ENCODE measurements at regions not wholly inside any gene's neighbourhood (a gene's known extent, or its start where the extent isn't known, plus 50 kb on each side); places are given as distances from the start of the nearest gene placed in this dataset.
"Not testable (repeated sequence)": the region's sequence is repeated elsewhere in the genome, so short reads cannot be mapped to it uniquely, and the experiment has no call there.

GRCh38 chr7:46068159-46068558 is 147.1 kb upstream of the IGFBP3 start:
- no peak for DNase-seq (ENCODE audit: low spot score)

GRCh38 chr7:46059308-46060020 is 138.4 kb upstream of the IGFBP3 start:
- no peak for DNase-seq (ENCODE audit: low spot score)

GRCh38 chr7:46058086-46058823 is 137.2 kb upstream of the IGFBP3 start:
- no peak for DNase-seq (ENCODE audit: low spot score)

- DNase-seq (ENCODE audit: low spot score): no peak
Measured at GRCh38 chr7:46054915-46055314, 133.8 kb upstream of the IGFBP3 start.

- DNase-seq (ENCODE audit: low spot score): no peak
Measured at GRCh38 chr7:46054272-46054671, 133.2 kb upstream of the IGFBP3 start.

DNA sequence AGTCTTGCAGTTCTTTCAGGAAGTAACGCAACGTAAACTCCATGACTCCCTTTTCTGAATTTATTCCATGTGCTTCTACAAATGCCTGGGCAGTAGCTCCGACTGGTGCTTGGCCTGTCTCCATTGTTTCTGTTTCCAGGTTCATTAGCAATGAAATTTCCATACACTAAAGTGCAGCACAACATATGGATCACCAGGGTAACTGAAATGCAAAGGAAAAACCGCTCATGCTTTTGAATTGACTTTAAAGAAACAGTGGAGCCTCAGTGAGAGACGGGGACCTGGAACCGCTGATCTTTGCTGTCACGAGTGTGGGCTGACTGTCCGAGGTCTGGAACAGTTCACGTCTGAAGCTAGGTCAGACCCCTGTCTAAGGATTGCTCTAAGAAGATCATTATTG is 126.5 kb upstream of the IGFBP3 start:
- DNase-seq (ENCODE audit: low spot score): no peak

GRCh38 chr7:46043338-46043737 is 122.3 kb upstream of the IGFBP3 start:
- DNase-seq (ENCODE audit: low spot score): not testable (repeated sequence)

DNA sequence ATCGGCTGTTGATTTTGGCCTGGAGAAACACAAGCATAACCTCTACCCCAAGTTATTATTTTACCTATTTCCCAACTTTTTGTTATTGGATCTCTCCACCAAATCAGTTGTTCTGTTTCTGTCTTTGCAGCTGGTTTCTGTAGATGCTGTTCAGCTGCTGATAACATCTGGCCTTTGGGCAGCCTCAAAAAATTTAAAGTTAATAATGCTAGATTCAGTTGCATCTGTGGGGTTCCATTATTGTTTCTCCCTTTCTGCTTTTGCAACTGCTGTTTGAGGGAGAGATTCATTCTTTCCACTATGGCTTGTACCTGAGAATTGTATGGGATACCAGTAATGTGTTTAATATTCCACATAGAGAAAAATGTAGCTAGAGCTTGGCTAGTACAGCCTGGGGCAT is 118.7 kb upstream of the IGFBP3 start:
- DNase-seq (ENCODE audit: low spot score): not testable (repeated sequence)

GRCh38 chr7:46035166-46035565 is 114.1 kb upstream of the IGFBP3 start:
- no peak for DNase-seq (ENCODE audit: low spot score)

DNA sequence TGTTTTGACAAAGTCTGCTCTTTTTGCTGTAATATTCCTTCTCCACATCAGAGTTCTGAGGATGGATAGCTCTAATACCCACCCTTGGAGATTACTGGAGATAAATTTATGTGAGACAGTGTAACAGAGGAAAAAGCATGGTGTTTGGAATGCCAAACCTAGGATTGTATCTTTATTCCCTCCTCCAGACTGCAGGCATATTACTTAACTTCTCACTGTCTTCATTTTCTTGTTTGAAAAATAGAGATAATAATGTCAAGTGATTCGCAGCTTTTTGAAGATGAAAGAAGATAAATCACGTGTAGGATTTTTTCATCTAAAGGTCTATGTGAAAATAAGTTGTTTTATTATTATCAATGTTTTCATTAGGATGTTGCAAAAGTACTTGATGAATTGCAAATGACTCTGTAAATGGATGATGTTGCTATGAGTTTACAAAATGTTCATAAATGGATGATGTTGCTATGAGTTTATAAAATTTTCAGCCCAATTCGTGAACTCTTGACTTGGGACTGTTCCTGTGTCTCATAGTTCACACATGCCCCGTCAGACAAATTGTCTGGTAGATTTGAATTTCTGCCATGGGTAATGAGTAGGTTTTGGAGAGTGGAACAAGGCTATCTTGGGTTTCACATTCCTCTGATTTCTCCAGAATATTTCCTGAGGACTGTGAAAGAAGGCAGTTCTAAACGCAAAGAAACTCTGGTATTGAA is 113.1 kb upstream of the IGFBP3 start:
- DNase-seq (ENCODE audit: low spot score): no peak

- DNase-seq (ENCODE audit: low spot score): no peak
Measured at GRCh38 chr7:46033592-46033991, 112.5 kb upstream of the IGFBP3 start.

- no peak for DNase-seq (ENCODE audit: low spot score)
Measured at GRCh38 chr7:46032942-46033341, 111.9 kb upstream of the IGFBP3 start.

GRCh38 chr7:46032353-46032752 is 111.3 kb upstream of the IGFBP3 start:
- DNase-seq (ENCODE audit: low spot score): no peak

DNA sequence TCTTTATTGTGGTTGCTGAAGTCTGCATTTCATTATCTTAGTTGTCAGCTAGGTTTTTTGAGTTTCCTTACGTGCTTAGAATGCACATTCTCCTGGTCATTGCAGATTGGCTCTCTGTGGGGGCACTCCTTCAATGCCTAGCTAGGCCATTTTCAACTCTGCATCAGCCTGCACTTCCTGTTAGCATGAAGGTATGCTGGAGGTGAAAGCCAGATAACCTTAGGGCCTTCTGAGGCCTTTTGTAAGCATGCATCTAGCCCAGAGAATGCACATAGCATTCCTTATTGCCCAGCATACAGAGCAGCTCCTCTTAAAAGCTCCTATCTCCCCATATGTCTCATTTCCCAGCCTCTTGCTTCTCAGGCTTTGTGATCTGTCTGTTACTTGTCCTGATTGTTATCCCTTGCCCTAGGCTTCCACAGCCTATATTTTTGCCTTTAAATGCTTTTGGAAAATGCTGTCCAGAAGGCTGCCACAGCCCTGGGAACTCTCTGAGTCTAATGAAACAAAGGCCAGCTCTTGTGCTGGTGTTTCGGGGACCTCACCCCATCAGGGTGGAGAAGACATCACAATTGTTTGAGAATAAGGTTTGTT is 108.1 kb upstream of the IGFBP3 start:
- DNase-seq (ENCODE audit: low spot score): no peak

GRCh38 chr7:46028246-46028645 is 107.2 kb upstream of the IGFBP3 start:
- no peak for DNase-seq (ENCODE audit: low spot score)

DNA sequence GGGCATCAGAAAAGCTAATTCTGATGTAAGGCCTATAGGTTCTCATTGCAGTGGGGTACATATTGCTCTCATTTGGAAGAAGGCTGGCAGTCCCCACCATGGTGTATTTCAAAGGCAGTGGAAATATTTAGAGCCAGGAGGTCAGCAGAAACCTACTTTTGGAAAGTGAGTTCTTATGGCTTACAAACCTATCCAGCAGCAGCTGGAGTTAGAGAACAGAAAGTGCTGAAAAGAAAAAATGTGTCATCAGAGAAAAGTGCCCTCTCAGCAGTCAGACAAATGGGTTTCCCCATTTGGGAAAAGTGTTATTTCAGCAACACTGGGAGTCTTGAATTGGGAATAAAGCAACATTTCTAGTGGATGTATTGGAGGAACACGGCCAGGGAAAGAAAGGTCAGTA is 105.7 kb upstream of the IGFBP3 start:
- DNase-seq (ENCODE audit: low spot score): no peak

DNA sequence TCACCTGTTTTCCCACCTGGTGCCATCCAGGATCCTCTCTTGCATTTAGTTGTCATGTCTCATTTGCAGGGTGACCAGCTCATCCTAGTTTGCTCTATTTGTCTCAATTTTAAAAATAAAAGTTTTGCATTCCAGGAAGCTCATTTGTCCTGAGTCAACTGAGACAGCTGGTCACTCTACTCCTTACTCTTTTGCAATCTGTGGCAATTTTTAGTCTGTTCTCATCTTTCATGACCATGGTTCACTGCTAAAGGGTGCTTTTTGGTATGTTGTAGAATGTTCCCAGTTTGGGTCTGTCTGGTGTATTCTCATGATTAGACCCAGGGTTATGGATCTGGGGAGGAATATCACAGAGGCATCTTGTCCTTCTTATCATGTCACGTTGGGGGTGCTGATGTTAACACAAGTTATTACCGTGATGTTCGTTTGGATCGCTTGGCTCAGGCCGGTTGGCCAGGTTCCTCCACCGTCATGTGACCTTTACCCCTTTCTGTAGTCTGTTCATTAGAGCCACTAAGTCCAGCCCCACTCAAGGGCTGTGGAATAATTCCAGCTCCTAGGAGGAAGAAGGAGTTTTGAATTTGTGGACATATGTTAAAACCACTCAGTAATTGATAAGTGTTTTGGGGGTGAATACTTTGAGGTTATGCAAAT is 103.3 kb upstream of the IGFBP3 start:
- DNase-seq (ENCODE audit: low spot score): no peak

DNA sequence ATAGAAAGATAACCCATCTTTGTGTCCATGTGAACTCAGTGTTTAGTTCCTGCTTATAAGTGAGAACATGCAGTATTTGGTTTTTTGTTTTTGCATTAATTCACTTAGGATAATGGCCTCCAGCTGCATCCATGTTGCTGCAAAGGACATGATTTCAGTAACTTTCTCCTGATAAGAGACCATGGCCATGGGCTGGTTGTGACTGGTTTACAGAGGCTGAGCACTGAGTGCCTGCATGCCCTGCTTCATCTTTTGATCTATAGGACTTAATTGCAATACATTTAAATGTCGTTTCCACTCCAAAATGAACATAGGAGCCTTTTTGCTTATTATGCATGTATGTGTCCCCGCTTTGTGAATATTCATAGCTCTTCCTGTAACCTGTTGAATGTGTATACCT is 101.3 kb upstream of the IGFBP3 start:
- DNase-seq (ENCODE audit: low spot score): no peak

GRCh38 chr7:46015107-46015868 is 94.2 kb upstream of the IGFBP3 start:
- no peak for DNase-seq (ENCODE audit: low spot score)

DNA sequence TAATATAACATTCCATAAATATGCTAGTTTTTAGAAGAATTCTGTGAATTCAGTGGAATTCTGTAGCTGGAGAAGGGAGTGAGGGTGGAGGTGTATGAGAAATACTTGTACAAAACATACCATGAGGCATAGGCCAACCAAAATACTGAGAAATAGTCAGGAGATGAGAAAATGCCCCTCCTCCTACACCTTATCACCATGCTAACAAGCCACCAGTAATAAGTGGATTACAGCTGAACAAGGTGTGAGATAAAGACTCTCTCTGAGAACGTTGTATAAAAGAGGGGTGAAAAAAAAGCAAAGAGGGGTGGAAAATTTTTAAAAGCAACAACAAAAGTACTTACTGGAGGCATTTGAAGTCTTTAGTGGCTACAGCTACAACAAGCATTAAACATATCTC is 90.4 kb upstream of the IGFBP3 start:
- DNase-seq (ENCODE audit: low spot score): no peak

DNA sequence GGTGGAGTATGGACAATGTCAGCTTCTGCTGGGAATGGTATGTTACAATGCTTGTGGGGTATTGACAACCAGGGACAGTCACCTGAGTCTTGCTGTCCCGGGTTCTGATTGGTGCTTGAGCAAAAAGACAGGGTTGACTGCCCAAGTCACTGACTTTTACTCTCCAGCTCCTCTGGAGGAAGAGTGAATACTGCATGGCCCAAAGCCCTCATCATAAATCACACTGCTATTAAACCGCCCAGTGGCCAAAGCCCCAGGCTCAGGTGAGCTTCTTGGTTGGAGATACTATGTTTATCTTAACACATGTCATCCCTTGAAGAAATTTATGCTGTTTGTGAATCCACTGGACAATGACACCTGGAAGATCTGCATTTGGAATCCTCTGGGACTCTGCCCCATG is 90.0 kb upstream of the IGFBP3 start:
- DNase-seq (ENCODE audit: low spot score): no peak
